Pancreas (tissue), 10 donors: ENCODE measurements at regions not wholly inside any gene's neighbourhood (a gene's known extent, or its start where the extent isn't known, plus 50 kb on each side); places are given as distances from the start of the nearest gene placed in this dataset.
"Not testable (repeated sequence)": the region's sequence is repeated elsewhere in the genome, so short reads cannot be mapped to it uniquely, and the experiment has no call there.

Source experiments
- ATAC-seq, 4 donors: fragments of 200-7000 bp; cut with Tn5 transposase; one replicate each; pipeline versions ENCODE4 v1.8.0 to v1.9.1; 2020; ENCODE audit warnings: mild to moderate bottlenecking in 4 of 4, moderate library complexity in 4 of 4
- DNase-seq, 6 donors: peaks; one replicate each; pipeline ENCODE4 v3.0.0-alpha.2; 2020
- FAIRE-seq: peaks from 2 replicates; lab custom pipeline; 2012; peaks lifted over from hg19 to GRCh38; lab: Jason Lieb, UNC
- H3K27ac ChIP-seq, 4 donors: fragments of 200-600 bp; sonication (generic); 1 replicate in 3 of 4; 2 replicates in 1 of 4; pipeline versions ENCODE4 v1.5.0 to v1.8.0; 2020
- H3K27me3 ChIP-seq, 4 donors: fragments of 200-600 bp; one replicate each; pipeline ENCODE4 v1.8.0; 2021
- H3K36me3 ChIP-seq, 3 donors: fragments of 200-600 bp; sonication (generic) in 1 of 3; one replicate each; pipeline versions ENCODE4 v1.5.0 to v1.8.0; 2020 to 2021
- H3K4me1 ChIP-seq, 3 donors: fragments of 200-600 bp; one replicate each; pipeline ENCODE4 v1.8.0; 2021
- H3K4me3 ChIP-seq, 4 donors: fragments of 200-600 bp; sonication (generic) in 2 of 4; one replicate each; pipeline versions ENCODE4 v1.5.0 to v1.8.0; 2020 to 2021
- H3K9me3 ChIP-seq, 4 donors: fragments of 200-600 bp; one replicate each; pipeline ENCODE4 v1.8.0; 2021
- CTCF ChIP-seq, 4 donors: fragments of 200-600 bp; sonication (generic) in 3 of 4; IDR thresholded peaks; one replicate each; pipeline versions ENCODE4 v1.5.0 to v1.8.0; 2021; ENCODE audit warnings: antibody characterized with exemption in 4 of 4
- WGBS, 2 donors: extraction: QIAGEN DNeasy Blood & Tissue Kit; methylation state at CpG; one replicate each; pipeline ENCODE4 v1.1.7; 2013; 5-methylcytosine and 5-hydroxymethylcytosine counted together
- intact Hi-C, 3 donors: fragments of 100-400 bp; cut with DNase I; formaldehyde crosslinking; loops; one replicate each; pipeline versions ENCODE4 v1.11.1 to v1.14.2; 2022
- donor health status: healthy with polysubstance abuse.
- donor health status: DM: no; HTN: no; CAD: no; lungs with moderate emphysema.
- donor health status: DM: no; HTN: no; CAD: no.
- donor health status: control.
- donor health status: control.
- donor health status: Bipolar disorder and iron deficiency.
- donor health status: DM: yes; HTN: yes; CAD: no.
- donor health status: DM: no; HTN: no; CAD: no.
- donor health status: DM: no; HTN: no; CAD: no.
- donor health status: DM: yes; HTN: yes; CAD: no.

- intact Hi-C loops, result no loop called here
- H3K27me3 ChIP-seq, result no peaks in the 10 kb centered on the region
- FAIRE-seq, result no peak
- H3K27ac ChIP-seq, result no peak overlapping the region
- no peaks in the 10 kb centered on the region for H3K9me3 ChIP-seq
- DNase-seq, result no peak
- no peaks in the 10 kb centered on the region for H3K4me1 ChIP-seq
- no peaks in the 10 kb centered on the region for H3K36me3 ChIP-seq
- TF ChIP-seq CTCF (IDR thresholded peaks at IDR 0.05), result no peak
- WGBS, 2 donors, result 51 to 68% methylated on average over 1 of the region's 1 CpG
- no peak overlapping the region for H3K4me3 ChIP-seq
- no peak for ATAC-seq
Measured at GRCh38 chr6:126672649-126673048, 332.7 kb downstream of the CENPW start.

- intact Hi-C loops, FAIRE-seq, H3K4me1 ChIP-seq, H3K36me3 ChIP-seq, H3K4me3 ChIP-seq, H3K9me3 ChIP-seq, H3K27me3 ChIP-seq, DNase-seq, ATAC-seq, H3K27ac ChIP-seq: not testable (repeated sequence)
- 81 to 90% methylated on average over 13 of the region's 13 CpGs for WGBS, 2 donors
Measured at GRCh38 chr6:126673749-126674148, 333.8 kb downstream of the CENPW start.

- Histone ChIP-seq H3K4me1 (no peaks in the 10 kb centered on the region), H3K27ac (no peak overlapping the region), H3K36me3 (no peaks in the 10 kb centered on the region), H3K27me3 (no peaks in the 10 kb centered on the region), H3K4me3 (no peak overlapping the region), H3K9me3 (no peaks in the 10 kb centered on the region)
- intact Hi-C loops, result no loop called here
- WGBS, 2 donors, result 61 to 77% methylated on average over 2 of the region's 2 CpGs
- no peak for FAIRE-seq
- no peak for DNase-seq
- no peak for TF ChIP-seq CTCF (IDR thresholded peaks at IDR 0.05)
- no peak for ATAC-seq
Measured at GRCh38 chr6:126682440-126682839, 342.5 kb downstream of the CENPW start.

GRCh38 chr6:126685182-126685581, 345.3 kb downstream of the CENPW start:
- TF ChIP-seq CTCF (IDR thresholded peaks at IDR 0.05), result no peak
- H3K27me3 ChIP-seq, result no peaks in the 10 kb centered on the region
- no peak for FAIRE-seq

GRCh38 chr6:126696921-126697693, 357.2 kb downstream of the CENPW start:
- no peak overlapping the region for H3K27ac ChIP-seq
- 40 to 53% methylated on average over 5 of the region's 5 CpGs for WGBS, 2 donors
- no peak for ATAC-seq

More at GRCh38 chr6:126685182-126685581, 345.3 kb downstream of the CENPW start:
- Histone ChIP-seq H3K4me3 (no peak overlapping the region), H3K9me3 (no peaks in the 10 kb centered on the region), H3K36me3 (no peaks in the 10 kb centered on the region), H3K4me1 (no peaks in the 10 kb centered on the region), H3K27ac (no peak overlapping the region)
- intact Hi-C loops, result no loop called here
- ATAC-seq, result no peak
- WGBS, 2 donors, result 26 to 46% methylated on average over 1 of the region's 1 CpG
- DNase-seq, result no peak

More at GRCh38 chr6:126696921-126697693, 357.2 kb downstream of the CENPW start:
- no peak for TF ChIP-seq CTCF (IDR thresholded peaks at IDR 0.05)
- Histone ChIP-seq H3K27me3 (no peaks in the 10 kb centered on the region), H3K9me3 (no peaks in the 10 kb centered on the region), H3K36me3 (no peaks in the 10 kb centered on the region), H3K4me1 (no peaks in the 10 kb centered on the region), H3K4me3 (no peak overlapping the region)
- intact Hi-C loops, result no loop called here
- DNase-seq (no peak), FAIRE-seq (no peak)
